ENCODE measurements at regions not wholly inside any gene's neighbourhood (a gene's known extent, or its start where the extent isn't known, plus 50 kb on each side); places are given as distances from the start of the nearest gene placed in this dataset.

GRCh38 chr6:28661097-28661713 is 135.5 kb downstream of the GPX5 start:
- DNase-seq (ENCODE audit: low read depth): no peak
- H3K4me3 ChIP-seq (ENCODE audit: low read depth, low read length): no peak overlapping the region
- TF ChIP-seq CTCF (IDR thresholded peaks at IDR 0.05; ENCODE audit: control insufficient read depth, extremely low read depth, insufficient read depth): no peak

GRCh38 chr6:28664870-28665396 is 139.3 kb downstream of the GPX5 start:
- H3K4me3 ChIP-seq (ENCODE audit: low read depth, low read length): no peak overlapping the region
- no peak for TF ChIP-seq CTCF (IDR thresholded peaks at IDR 0.05; ENCODE audit: control insufficient read depth, extremely low read depth, insufficient read depth)
- DNase-seq (ENCODE audit: low read depth): no peak

DNA sequence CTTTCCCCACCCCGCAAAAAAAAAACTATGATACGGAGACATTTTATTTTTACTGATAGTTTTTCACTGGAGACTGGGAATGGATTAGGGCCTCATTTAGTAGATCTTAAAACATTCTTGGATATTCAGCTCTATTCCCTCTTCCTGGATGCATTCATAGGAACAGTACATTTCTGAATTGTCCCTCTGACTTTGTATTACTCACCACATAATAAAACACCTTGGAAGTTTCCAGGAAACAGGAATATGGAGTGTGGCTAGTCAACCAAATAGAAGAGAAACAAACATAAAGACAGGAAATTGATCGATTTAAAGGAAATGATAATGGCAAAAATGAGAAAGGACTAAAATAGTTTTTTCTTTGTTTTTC is 147.7 kb downstream of the GPX5 start:
- TF ChIP-seq CTCF (IDR thresholded peaks at IDR 0.05; ENCODE audit: control insufficient read depth, extremely low read depth, insufficient read depth): no peak
- DNase-seq (ENCODE audit: low read depth): no peak
- no peak overlapping the region for H3K4me3 ChIP-seq (ENCODE audit: low read depth, low read length)

DNA sequence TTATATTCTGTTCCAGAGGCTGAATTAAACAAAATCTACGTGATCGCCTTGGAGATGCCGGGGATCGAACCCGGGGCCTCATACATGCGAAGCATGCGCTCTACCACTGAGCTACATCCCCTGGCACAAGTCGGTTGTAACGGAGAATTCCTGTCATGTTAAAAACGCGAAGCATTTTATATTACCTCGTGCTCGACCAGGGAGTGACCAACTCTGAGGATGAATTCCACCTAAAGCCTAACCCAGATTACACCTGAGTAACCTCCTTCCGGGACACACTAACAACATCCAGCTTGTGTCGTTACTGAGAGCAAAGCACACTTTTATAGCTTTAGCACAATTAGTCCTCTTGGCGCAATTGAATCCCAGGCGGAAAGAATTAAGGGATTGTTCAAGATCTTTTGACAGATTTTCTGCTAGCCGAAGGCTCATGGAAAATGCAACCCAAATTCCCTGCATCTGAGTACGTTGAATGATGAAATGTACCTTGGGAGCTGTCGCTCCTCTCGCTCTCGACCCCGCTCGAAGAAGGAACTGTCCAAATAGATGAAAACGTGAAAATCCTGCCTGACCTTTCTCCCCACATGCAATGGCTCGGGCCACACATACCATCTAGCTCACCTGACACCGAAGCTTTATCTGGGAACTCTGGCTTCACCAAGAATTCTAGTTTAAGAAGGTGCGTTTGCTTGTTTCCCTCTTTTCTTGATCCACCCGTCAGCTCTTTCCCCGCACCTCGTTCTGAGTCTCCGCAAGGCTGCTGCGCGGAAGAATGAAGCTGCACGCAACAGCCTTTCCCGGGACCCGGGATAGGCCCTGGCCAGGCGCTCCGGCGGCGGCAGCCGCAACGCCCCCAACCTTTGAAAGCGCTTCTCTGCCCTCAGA is 148.3 kb downstream of the GPX5 start:
- DNase-seq (ENCODE audit: low read depth): peak; percentile 56
- no peak for TF ChIP-seq CTCF (IDR thresholded peaks at IDR 0.05; ENCODE audit: control insufficient read depth, extremely low read depth, insufficient read depth)
- peak overlapping the region; percentile 60 for H3K4me3 ChIP-seq (ENCODE audit: low read depth, low read length)

DNA sequence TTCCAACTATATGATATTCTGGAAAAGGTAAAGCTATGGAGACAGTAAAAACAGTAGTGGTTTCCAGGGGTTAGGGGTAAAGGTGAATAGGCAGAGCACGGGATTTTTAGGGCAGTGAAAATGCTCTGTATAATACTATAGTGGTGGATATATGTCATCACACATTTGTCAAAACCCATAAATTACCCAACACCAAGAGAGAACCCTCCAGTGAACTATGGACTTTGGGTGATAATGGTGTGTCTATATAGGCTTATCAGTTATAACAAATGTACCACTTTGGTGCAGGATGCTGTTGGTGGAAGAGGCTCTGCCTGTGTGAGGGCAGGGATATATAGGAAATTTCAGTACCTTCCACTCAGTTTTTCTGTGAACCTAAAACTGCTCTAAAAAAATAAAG is 149.9 kb downstream of the GPX5 start:
- no peak overlapping the region for H3K4me3 ChIP-seq (ENCODE audit: low read depth, low read length)
- no peak for TF ChIP-seq CTCF (IDR thresholded peaks at IDR 0.05; ENCODE audit: control insufficient read depth, extremely low read depth, insufficient read depth)
- DNase-seq (ENCODE audit: low read depth): no peak

DNA sequence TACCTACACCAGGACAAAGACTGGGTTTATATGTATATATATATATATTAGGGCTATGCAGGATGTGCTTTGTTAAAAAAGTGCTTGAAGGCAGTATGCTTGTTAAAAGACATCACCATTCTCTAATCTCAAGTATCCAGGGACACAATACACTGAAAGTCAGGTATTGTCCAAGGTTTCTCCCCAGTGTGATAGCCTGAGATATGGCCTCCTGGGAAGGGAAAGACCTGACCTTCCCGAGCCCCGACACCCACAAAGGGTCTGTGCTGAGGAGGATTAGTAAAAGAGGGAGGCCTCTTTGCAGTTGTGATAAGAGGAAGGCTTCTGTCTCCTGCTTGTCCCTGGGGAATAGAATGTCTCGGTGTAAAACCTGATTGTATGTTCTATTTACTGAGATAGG is 156.9 kb downstream of the GPX5 start:
- H3K4me3 ChIP-seq (ENCODE audit: low read depth, low read length): peak overlapping the region; percentile 47
- DNase-seq (ENCODE audit: low read depth): no peak
- TF ChIP-seq CTCF (IDR thresholded peaks at IDR 0.05; ENCODE audit: control insufficient read depth, extremely low read depth, insufficient read depth): no peak

- H3K4me3 ChIP-seq (ENCODE audit: low read depth, low read length): peak overlapping the region; percentile 47
- peak; percentile 62 for DNase-seq (ENCODE audit: low read depth)
Observed at GRCh38 chr6:28682956-28683685, 157.4 kb downstream of the GPX5 start.
